Natural killer cell (primary cell): ENCODE measurements at regions not wholly inside any gene's neighbourhood (a gene's known extent, or its start where the extent isn't known, plus 50 kb on each side); places are given as distances from the start of the nearest gene placed in this dataset.

Source experiments
- ATAC-seq, 3 donors: fragments of 150-1000 bp in 2 of 3; fragments of 200-7000 bp in 1 of 3; cut with Tn5 transposase; 1 replicate in 1 of 3; 2 replicates in 2 of 3; pipeline ENCODE4 v1.10.0; 2021; ENCODE audit warnings: mild to moderate bottlenecking in 2 of 3, moderate library complexity in 2 of 3
- DNase-seq, 2 donors: peaks; one replicate each; pipeline versions ENCODE4 v3.0.0 to v3.0.0-alpha.2; 2013 to 2021; ENCODE audit warnings: mixed read lengths in 1 of 2
- H3K27ac ChIP-seq: one replicate; pipeline ENCODE4 v1.5.1; 2013; ENCODE audit warnings: mild to moderate bottlenecking, low read length
- H3K27me3 ChIP-seq: one replicate; pipeline ENCODE4 v1.6.1; 2013; ENCODE audit warnings: low read length; ENCODE audit not compliant: control insufficient read depth, insufficient read depth
- H3K36me3 ChIP-seq: one replicate; pipeline ENCODE4 v1.6.1; 2013; ENCODE audit warnings: low read length; ENCODE audit not compliant: control insufficient read depth, insufficient read depth
- H3K4me1 ChIP-seq: one replicate; pipeline ENCODE4 v1.6.1; 2013; ENCODE audit warnings: low read length; ENCODE audit not compliant: control insufficient read depth, insufficient read depth
- H3K4me3 ChIP-seq: one replicate; pipeline ENCODE4 v1.5.1; 2013; ENCODE audit warnings: low read length
- H3K9me3 ChIP-seq: one replicate; pipeline ENCODE4 v1.6.1; 2013; ENCODE audit warnings: low read length; ENCODE audit not compliant: control insufficient read depth, insufficient read depth
- H3K27ac Mint-ChIP-seq, 2 donors: one replicate each; pipeline ENCODE4 v1.8.0; 2022; ENCODE audit warnings: mild to moderate bottlenecking in 2 of 2, mixed read lengths in 2 of 2, moderate library complexity in 1 of 2
- H3K27me3 Mint-ChIP-seq, 2 donors: one replicate each; pipeline ENCODE4 v1.8.0; 2022; ENCODE audit warnings: low read depth in 2 of 2, mixed read lengths in 2 of 2
- H3K36me3 Mint-ChIP-seq: one replicate; pipeline ENCODE4 v1.8.0; 2022; ENCODE audit warnings: mixed read lengths
- H3K4me1 Mint-ChIP-seq, 2 donors: one replicate each; pipeline ENCODE4 v1.8.0; 2022; ENCODE audit warnings: mixed read lengths in 2 of 2
- H3K4me3 Mint-ChIP-seq: one replicate; pipeline ENCODE4 v1.8.0; 2022; ENCODE audit warnings: mild to moderate bottlenecking, moderate library complexity, mixed read lengths
- H3K9me3 Mint-ChIP-seq, 2 donors: one replicate each; pipeline ENCODE4 v1.8.0; 2022; ENCODE audit warnings: mixed read lengths in 2 of 2
- CTCF ChIP-seq: fragments of 200-600 bp; IDR thresholded peaks from one replicate; pipeline ENCODE4 v1.8.0; 2022; ENCODE audit warnings: antibody characterized with exemption
- WGBS: methylation state at CpG from one replicate; pipeline ENCODE4 v1.1.7; 2013; ENCODE audit warnings: missing lambda C conversion rate; ENCODE audit not compliant: insufficient coverage; 5-methylcytosine and 5-hydroxymethylcytosine counted together
- intact Hi-C: fragments of 100-400 bp; cut with micrococcal nuclease; formaldehyde crosslinking; loops from one replicate; pipeline ENCODE4 v1.14.2; 2022

- H3K9me3 Mint-ChIP-seq, result peaks cover 12 to 13% of the 10 kb centered on the region in 2 donors
- ATAC-seq (no peak), DNase-seq (no peak)
- no peak overlapping the region for H3K27ac Mint-ChIP-seq
- H3K9me3 ChIP-seq, result no peaks in the 10 kb centered on the region
- H3K27me3 ChIP-seq, result no peaks in the 10 kb centered on the region
- peaks cover 6% of the 10 kb centered on the region for H3K36me3 Mint-ChIP-seq
- no peak overlapping the region for H3K27ac ChIP-seq
- H3K4me1 ChIP-seq, result no peaks in the 10 kb centered on the region
- intact Hi-C loops, result no loop called here
- no peaks in the 10 kb centered on the region for H3K27me3 Mint-ChIP-seq
- no peak for TF ChIP-seq CTCF
- WGBS, result no CpG with 5 or more reads among the region's 1 CpG
- H3K4me1 Mint-ChIP-seq, result no peaks in the 10 kb centered on the region
- no peak overlapping the region for H3K4me3 Mint-ChIP-seq
- H3K4me3 ChIP-seq, result no peak overlapping the region
- H3K36me3 ChIP-seq, result no peaks in the 10 kb centered on the region
Measured at GRCh38 chr5:101600614-101601013, 695.5 kb downstream of the SLCO4C1 start.

GRCh38 chr5:101590384-101590783, 687.3 kb upstream of the ST8SIA4 start:
- no peak overlapping the region for H3K27ac ChIP-seq
- Mint-ChIP-seq H3K27me3 (no peaks in the 10 kb centered on the region), H3K9me3 (peaks cover 0 to 8% of the 10 kb centered on the region in 2 donors), H3K4me1 (peaks cover 0 to 4% of the 10 kb centered on the region in 2 donors), H3K4me3 (no peak overlapping the region), H3K36me3 (no peaks in the 10 kb centered on the region), H3K27ac (no peak overlapping the region)
- ATAC-seq (no peak), DNase-seq (no peak)
- H3K4me1 ChIP-seq, result no peaks in the 10 kb centered on the region
- no peak overlapping the region for H3K4me3 ChIP-seq
- H3K27me3 ChIP-seq, result no peaks in the 10 kb centered on the region
- H3K36me3 ChIP-seq, result no peaks in the 10 kb centered on the region
- no peak for TF ChIP-seq CTCF
- 57% methylated on average over 1 of the region's 1 CpG for WGBS
- intact Hi-C loops, result no loop called here
- no peaks in the 10 kb centered on the region for H3K9me3 ChIP-seq

- ATAC-seq, result no peak
- no peaks in the 10 kb centered on the region for H3K4me1 Mint-ChIP-seq
Measured at GRCh38 chr5:101585366-101585765, 682.3 kb upstream of the ST8SIA4 start.

More at GRCh38 chr5:101585366-101585765, 682.3 kb upstream of the ST8SIA4 start:
- H3K9me3 Mint-ChIP-seq, result peaks cover 4 to 8% of the 10 kb centered on the region in 2 donors
- intact Hi-C loops, result no loop called here
- no peaks in the 10 kb centered on the region for H3K27me3 Mint-ChIP-seq
- H3K4me3 Mint-ChIP-seq, result no peak overlapping the region
- no peak overlapping the region for H3K27ac ChIP-seq
- 86% methylated on average over 1 of the region's 1 CpG for WGBS
- no peaks in the 10 kb centered on the region for H3K27me3 ChIP-seq
- no peaks in the 10 kb centered on the region for H3K4me1 ChIP-seq
- no peak for DNase-seq
- H3K9me3 ChIP-seq, result no peaks in the 10 kb centered on the region
- H3K36me3 ChIP-seq, result no peaks in the 10 kb centered on the region
- no peak overlapping the region for H3K27ac Mint-ChIP-seq
- H3K36me3 Mint-ChIP-seq, result no peaks in the 10 kb centered on the region
- no peak for TF ChIP-seq CTCF
- H3K4me3 ChIP-seq, result no peak overlapping the region
